ENCODE measurements at regions not wholly inside any gene's neighbourhood (a gene's known extent, or its start where the extent isn't known, plus 50 kb on each side); places are given as distances from the start of the nearest gene placed in this dataset.
A peak's percentile ranks its signal among the peaks of the same experiment; 100 is the strongest.

- no peaks in the 10 kb centered on the region for H3K36me3 Mint-ChIP-seq (ENCODE audit: low read depth)
- no peak overlapping the region for H3K27ac Mint-ChIP-seq
- H3K9me3 Mint-ChIP-seq, result no peaks in the 10 kb centered on the region
- no peaks in the 10 kb centered on the region for H3K4me1 Mint-ChIP-seq
- H3K4me3 Mint-ChIP-seq, result no peak overlapping the region
- H3K27me3 Mint-ChIP-seq, result peaks cover 7% of the 10 kb centered on the region
- ATAC-seq (replicated peaks), result no peak
Observed at GRCh38 chr6:43840490-43841218, 70.6 kb downstream of the VEGFA start.

DNA sequence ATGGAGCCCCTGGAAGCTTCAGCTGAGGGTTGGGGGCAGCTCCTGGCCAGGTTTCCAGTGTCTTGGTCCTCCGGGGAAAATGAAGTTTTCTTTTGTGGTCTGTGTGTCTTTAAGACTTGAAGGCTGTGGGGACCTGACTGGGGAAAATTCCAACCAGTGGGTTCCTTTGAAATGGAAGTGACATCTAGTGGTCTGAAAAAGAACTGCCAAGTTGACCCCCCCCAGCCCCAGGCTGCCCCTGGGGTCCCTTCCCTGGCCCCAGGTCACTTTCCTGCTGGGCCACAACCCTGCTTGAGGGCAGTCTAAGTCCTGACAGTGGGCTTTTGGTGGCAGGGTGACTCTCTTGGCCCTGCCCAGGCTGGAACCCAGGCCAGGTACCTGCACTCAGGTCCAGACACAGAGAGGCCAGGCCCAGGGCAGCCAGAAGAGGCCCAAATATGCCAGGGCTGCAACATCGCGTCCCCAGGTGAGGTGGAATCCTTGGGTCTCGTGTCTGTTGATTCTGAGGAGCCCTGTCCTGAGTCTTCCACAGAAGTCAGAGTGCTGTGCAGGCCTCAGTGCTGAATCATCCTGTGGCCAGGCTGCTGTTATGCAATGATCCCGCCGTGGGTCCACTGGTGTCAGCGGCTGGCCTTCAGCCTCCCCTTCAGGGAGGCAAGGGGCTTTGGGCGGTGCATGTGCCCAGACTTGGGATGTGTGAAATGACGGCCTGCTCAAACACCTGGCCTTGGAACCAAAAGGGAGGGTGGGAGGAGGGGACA lies 68.4 kb downstream of the VEGFA start:
- ATAC-seq (replicated peaks), result peak; percentile 39
- no peaks in the 10 kb centered on the region for H3K36me3 Mint-ChIP-seq (ENCODE audit: low read depth)
- peaks cover 4% of the 10 kb centered on the region for H3K27me3 Mint-ChIP-seq
- H3K27ac Mint-ChIP-seq, result no peak overlapping the region
- H3K9me3 Mint-ChIP-seq, result no peaks in the 10 kb centered on the region
- H3K4me3 Mint-ChIP-seq, result no peak overlapping the region
- no peaks in the 10 kb centered on the region for H3K4me1 Mint-ChIP-seq

- Mint-ChIP-seq H3K9me3 (no peaks in the 10 kb centered on the region), H3K36me3 (ENCODE audit: low read depth) (no peaks in the 10 kb centered on the region), H3K4me3 (no peak overlapping the region), H3K27ac (no peak overlapping the region), H3K4me1 (no peaks in the 10 kb centered on the region), H3K27me3 (peaks cover 4% of the 10 kb centered on the region)
- ATAC-seq (replicated peaks), result no peak
Observed at GRCh38 chr6:43837507-43837906, 67.5 kb downstream of the VEGFA start.

GRCh38 chr6:43836507-43837240 lies 66.7 kb downstream of the VEGFA start:
- Mint-ChIP-seq H3K27ac (no peak overlapping the region), H3K27me3 (peaks cover 4% of the 10 kb centered on the region), H3K4me3 (no peak overlapping the region), H3K9me3 (no peaks in the 10 kb centered on the region), H3K36me3 (ENCODE audit: low read depth) (no peaks in the 10 kb centered on the region), H3K4me1 (no peaks in the 10 kb centered on the region)
- no peak for ATAC-seq (replicated peaks)
